A549 (cell line): ENCODE measurements at regions not wholly inside any gene's neighbourhood (a gene's known extent, or its start where the extent isn't known, plus 50 kb on each side); places are given as distances from the start of the nearest gene placed in this dataset.

Source experiments
- CTCF ChIP-seq: fragments of >200 bp; sonication (Bioruptor Twin); formaldehyde crosslinking; IDR thresholded peaks from 3 replicates; pipeline ENCODE4 v1.5.1; 2016
- HMGXB4 ChIP-seq: fragments of 250-450 bp; sonication (Bioruptor Pico); IDR thresholded peaks from 2 replicates; pipeline ENCODE4 v1.5.0; 2021; ENCODE audit warnings: mild to moderate bottlenecking, moderate library complexity, borderline replicate concordance
- POLR2A ChIP-seq: IDR thresholded peaks from 2 replicates; pipeline ENCODE4 v1.6.1; 2012; ENCODE audit warnings: mild to moderate bottlenecking, low read length
- RCOR1 ChIP-seq: fragments of 150-350 bp; IDR thresholded peaks from 2 replicates; pipeline ENCODE4 v1.6.1; 2014; ENCODE audit warnings: antibody characterized with exemption, low read length, low read depth
- SMC3 ChIP-seq: fragments of >200 bp; sonication (Bioruptor Twin); formaldehyde crosslinking; IDR thresholded peaks from 3 replicates; pipeline ENCODE4 v1.6.1; 2018; ENCODE audit warnings: inconsistent platforms
- ZSCAN20 ChIP-seq: fragments of 250-450 bp; sonication (Bioruptor Pico); IDR thresholded peaks from 2 replicates; pipeline ENCODE4 v1.8.0; 2022; ENCODE audit warnings: mild to moderate bottlenecking, moderate library complexity

GRCh38 chr11:11056316-11056715 lies 198.5 kb upstream of the ZBED5 start:
- no peak for TF ChIP-seq POLR2A
- no peak for TF ChIP-seq HMGXB4 (CRISPR knock-in tag)
- TF ChIP-seq RCOR1, result no peak
- TF ChIP-seq CTCF, result no peak
- TF ChIP-seq ZSCAN20 (CRISPR knock-in tag), result no peak
- no peak for TF ChIP-seq SMC3
